HEK293 (cell line): ENCODE measurements at regions not wholly inside any gene's neighbourhood (a gene's known extent, or its start where the extent isn't known, plus 50 kb on each side); places are given as distances from the start of the nearest gene placed in this dataset.

Experiments used
- CTCF ChIA-PET: fragments of 350-600 bp; formaldehyde crosslinking; extraction: SDS; loops from one replicate; lab custom pipeline; 2021; ENCODE audit warnings: antibody characterized with exemption; lab: Yijun Ruan, JAX
- POLR2A ChIA-PET: fragments of 300-600 bp; formaldehyde crosslinking; extraction: SDS; loops from one replicate; lab custom pipeline; 2020; ENCODE audit warnings: antibody characterized with exemption, inconsistent platforms; lab: Yijun Ruan, JAX
- H3K27ac ChIP-seq: fragments of 200-500 bp; sonication (Bioruptor generic); 2 replicates; pipeline ENCODE4 v1.5.1; 2014; ENCODE audit warnings: low read depth, low read length, control low read depth, inconsistent platforms; ENCODE audit errors: extremely low read depth
- H3K36me3 ChIP-seq, 2 experiments: fragments of 200-500 bp in 1 of 2; sonication (Bioruptor generic) in 1 of 2; 1 replicate in 1 of 2; 2 replicates in 1 of 2; pipeline ENCODE4 v1.5.1; 2014 to 2017; ENCODE audit warnings: inconsistent platforms in 2 of 2, low read length in 2 of 2; ENCODE audit not compliant: control insufficient read depth in 2 of 2, insufficient read depth in 1 of 2
- H3K4me1 ChIP-seq: fragments of 200-500 bp; sonication (Bioruptor generic); 2 replicates; pipeline ENCODE4 v1.5.1; 2014; ENCODE audit warnings: mild to moderate bottlenecking, low read length, inconsistent platforms; ENCODE audit not compliant: control insufficient read depth, insufficient read depth
- H3K4me3 ChIP-seq: 2 replicates; pipeline ENCODE4 v1.5.1; 2011; ENCODE audit warnings: low read depth, mild to moderate bottlenecking, control low read depth, low read length, moderate library complexity
- H3K9me3 ChIP-seq: fragments of 200-500 bp; sonication (Bioruptor generic); 2 replicates; pipeline ENCODE4 v1.5.1; 2014; ENCODE audit warnings: low read depth, low read length, inconsistent platforms; ENCODE audit not compliant: control insufficient read depth, insufficient read depth
- BCL11B ChIP-seq: fragments of 450-650 bp; formaldehyde crosslinking; IDR thresholded peaks from 2 replicates; pipeline ENCODE4 v1.5.1; 2016; ENCODE audit warnings: low read depth, missing biosample characterization, missing genetic modification characterization
- ELK4 ChIP-seq: IDR thresholded peaks from 2 replicates; pipeline ENCODE4 v1.6.1; 2011; ENCODE audit warnings: mild to moderate bottlenecking, low read depth, low read length, borderline replicate concordance
- KLF16 ChIP-seq: fragments of 450-650 bp; formaldehyde crosslinking; IDR thresholded peaks from 2 replicates; pipeline ENCODE4 v1.5.1; 2017; ENCODE audit warnings: missing biosample characterization, missing genetic modification characterization
- KLF8 ChIP-seq: fragments of 450-650 bp; formaldehyde crosslinking; IDR thresholded peaks from 2 replicates; pipeline ENCODE4 v1.5.1; 2016; ENCODE audit warnings: missing biosample characterization, missing genetic modification characterization
- PRDM1 ChIP-seq: fragments of 450-650 bp; formaldehyde crosslinking; IDR thresholded peaks from 2 replicates; pipeline ENCODE4; 2016; ENCODE audit warnings: missing biosample characterization, missing genetic modification characterization
- REST ChIP-seq: fragments of 450-650 bp; formaldehyde crosslinking; IDR thresholded peaks from 2 replicates; pipeline ENCODE4 v1.5.1; 2016; ENCODE audit warnings: missing biosample characterization, missing genetic modification characterization
- TCF7L2 ChIP-seq: IDR thresholded peaks from 2 replicates; pipeline ENCODE4 v1.6.1; 2011; ENCODE audit warnings: low read depth, mild to moderate bottlenecking, inconsistent platforms, low read length, moderate library complexity, borderline replicate concordance
- ZBTB6 ChIP-seq: fragments of 450-650 bp; formaldehyde crosslinking; IDR thresholded peaks from 2 replicates; pipeline ENCODE4 v1.5.1; 2017; ENCODE audit warnings: missing biosample characterization, missing genetic modification characterization
- ZBTB7A ChIP-seq: fragments of 450-650 bp; formaldehyde crosslinking; IDR thresholded peaks from 2 replicates; pipeline ENCODE4 v1.5.1; 2016; ENCODE audit warnings: low read depth, missing biosample characterization, missing genetic modification characterization
- ZNF148 ChIP-seq: fragments of 450-650 bp; formaldehyde crosslinking; IDR thresholded peaks from 2 replicates; pipeline ENCODE4 v1.5.0; 2017; ENCODE audit warnings: missing biosample characterization, missing genetic modification characterization, borderline replicate concordance
- ZNF157 ChIP-seq: fragments of 450-650 bp; formaldehyde crosslinking; IDR thresholded peaks from 2 replicates; pipeline ENCODE4 v1.5.1; 2016; ENCODE audit warnings: missing biosample characterization, missing genetic modification characterization
- ZNF169 ChIP-seq: fragments of 450-650 bp; formaldehyde crosslinking; IDR thresholded peaks from 2 replicates; pipeline ENCODE4 v1.5.1; 2016; ENCODE audit warnings: missing biosample characterization, missing genetic modification characterization
- ZNF2 ChIP-seq: fragments of 450-650 bp; formaldehyde crosslinking; IDR thresholded peaks from 2 replicates; pipeline ENCODE4 v1.5.1; 2016; ENCODE audit warnings: missing biosample characterization, missing genetic modification characterization
- ZNF23 ChIP-seq: fragments of 450-650 bp; formaldehyde crosslinking; IDR thresholded peaks from 2 replicates; pipeline ENCODE4 v1.5.1; 2016; ENCODE audit warnings: missing biosample characterization, missing genetic modification characterization, borderline replicate concordance
- ZNF24 ChIP-seq: fragments of 450-650 bp; formaldehyde crosslinking; IDR thresholded peaks from 2 replicates; pipeline ENCODE4 v1.5.1; 2016; ENCODE audit warnings: missing biosample characterization, missing genetic modification characterization
- ZNF529 ChIP-seq: fragments of 450-650 bp; formaldehyde crosslinking; IDR thresholded peaks from 2 replicates; pipeline ENCODE4 v1.5.1; 2017; ENCODE audit warnings: missing genetic modification characterization, missing biosample characterization; ENCODE audit not compliant: insufficient replicate concordance
- ZNF548 ChIP-seq: fragments of 450-650 bp; formaldehyde crosslinking; IDR thresholded peaks from 2 replicates; pipeline ENCODE4 v1.5.1; 2016; ENCODE audit warnings: missing biosample characterization, missing genetic modification characterization
- ZNF561 ChIP-seq: fragments of 450-650 bp; IDR thresholded peaks from 2 replicates; pipeline ENCODE4 v1.5.1; 2018; ENCODE audit warnings: missing biosample characterization, missing genetic modification characterization, borderline replicate concordance
- ZNF600 ChIP-seq: fragments of 450-650 bp; formaldehyde crosslinking; IDR thresholded peaks from 2 replicates; pipeline ENCODE4 v1.5.1; 2016; ENCODE audit warnings: missing biosample characterization, missing genetic modification characterization
- ZNF791 ChIP-seq: fragments of 450-650 bp; formaldehyde crosslinking; IDR thresholded peaks from 2 replicates; pipeline ENCODE4 v1.5.1; 2016; ENCODE audit warnings: missing biosample characterization, missing genetic modification characterization

- TF ChIP-seq ZBTB6 (tag by site-specific recombination) (no peak), ZNF157 (tag by site-specific recombination) (no peak)
Measured at GRCh38 chr3:99472385-99472784, 166.0 kb upstream of the COL8A1 start (continued).

- Histone ChIP-seq H3K4me1 (no peaks in the 10 kb centered on the region), H3K4me3 (no peak overlapping the region), H3K27ac (no peak overlapping the region), H3K9me3 (no peaks in the 10 kb centered on the region), H3K36me3 (no peaks in the 10 kb centered on the region)
- POLR2A ChIA-PET: no interaction called here
- CTCF ChIA-PET: interaction anchor here (0.7 kb wide), 1 partner anchor 1061 kb away, joined by 3 read pairs; no protein-coding TSS in a partner anchor
- TF ChIP-seq ZNF2 (tag by site-specific recombination) (no peak), ZNF169 (no peak), ZNF24 (tag by site-specific recombination) (no peak), ZNF561 (tag by site-specific recombination) (no peak), TCF7L2 (no peak), ZNF600 (tag by site-specific recombination) (no peak)
Measured at GRCh38 chr3:99471353-99472323, 166.8 kb upstream of the COL8A1 start.

- Histone ChIP-seq H3K36me3 (no peaks in the 10 kb centered on the region), H3K4me3 (no peak overlapping the region), H3K9me3 (no peaks in the 10 kb centered on the region), H3K4me1 (no peaks in the 10 kb centered on the region), H3K27ac (no peak overlapping the region)
- ChIA-PET POLR2A (no interaction called here), CTCF (interaction anchor here (0.7 kb wide), 1 partner anchor 1062 kb away, joined by 3 read pairs; no protein-coding TSS in a partner anchor)
- TF ChIP-seq ZNF791 (tag by site-specific recombination): no peak
- no peak for TF ChIP-seq KLF16
- no peak for TF ChIP-seq ZNF23 (tag by site-specific recombination)
- TF ChIP-seq PRDM1 (tag by site-specific recombination): no peak
- TF ChIP-seq ZNF529 (tag by site-specific recombination): no peak
- TF ChIP-seq ZNF548 (tag by site-specific recombination): no peak
- no peak for TF ChIP-seq ZNF157 (tag by site-specific recombination)
Measured at GRCh38 chr3:99470841-99471240, 167.6 kb upstream of the COL8A1 start.

GRCh38 chr3:99468918-99469317, 169.5 kb upstream of the COL8A1 start:
- Histone ChIP-seq H3K36me3 (no peaks in the 10 kb centered on the region), H3K4me3 (no peak overlapping the region), H3K9me3 (no peaks in the 10 kb centered on the region), H3K4me1 (no peaks in the 10 kb centered on the region), H3K27ac (no peak overlapping the region)
- ChIA-PET CTCF (interaction anchor here (0.6 to 0.8 kb wide), 2 partner anchors 24 to 84 kb away, joined by 3 to 4 read pairs; no protein-coding TSS in a partner anchor), POLR2A (no interaction called here)
- TF ChIP-seq ZBTB7A (tag by site-specific recombination) (no peak), ELK4 (no peak), KLF8 (no peak), REST (tag by site-specific recombination) (no peak), ZNF148 (tag by site-specific recombination) (no peak), BCL11B (tag by site-specific recombination) (no peak), ZNF791 (tag by site-specific recombination) (no peak)
